ENCODE measurements at regions not wholly inside any gene's neighbourhood (a gene's known extent, or its start where the extent isn't known, plus 50 kb on each side); places are given as distances from the start of the nearest gene placed in this dataset.

- no peak overlapping the region for H3K4me3 Mint-ChIP-seq
- H3K27ac Mint-ChIP-seq = peak overlapping the region in 1 of 2 donors; percentile 48
- ATAC-seq (no peak), DNase-seq (no peak)
- peaks cover 33% of the 10 kb centered on the region for H3K27me3 Mint-ChIP-seq
- peaks cover 0 to 9% of the 10 kb centered on the region in 2 donors for H3K9me3 Mint-ChIP-seq
- H3K4me1 Mint-ChIP-seq = no peaks in the 10 kb centered on the region
These were observed 282.4 kb upstream of the EEF2KMT start for GRCh38 chr16:5379954-5380353.

GRCh38 chr16:5378531-5378930, 280.9 kb upstream of the EEF2KMT start:
- Mint-ChIP-seq H3K4me1 (no peaks in the 10 kb centered on the region), H3K27ac (no peak overlapping the region), H3K4me3 (no peak overlapping the region), H3K9me3 (no peaks in the 10 kb centered on the region), H3K27me3 (peaks cover 36% of the 10 kb centered on the region)
- ATAC-seq = no peak
- DNase-seq = no peak

- Mint-ChIP-seq H3K9me3 (no peaks in the 10 kb centered on the region), H3K4me1 (no peaks in the 10 kb centered on the region), H3K27me3 (peaks cover 46% of the 10 kb centered on the region), H3K4me3 (no peak overlapping the region), H3K27ac (no peak overlapping the region)
- no peak for DNase-seq
- ATAC-seq = no peak
These were observed 279.8 kb upstream of the EEF2KMT start for GRCh38 chr16:5377280-5377898.

- DNase-seq (no peak), ATAC-seq (no peak)
- Mint-ChIP-seq H3K4me1 (no peaks in the 10 kb centered on the region), H3K27me3 (peaks cover 46% of the 10 kb centered on the region), H3K9me3 (no peaks in the 10 kb centered on the region), H3K27ac (no peak overlapping the region), H3K4me3 (no peak overlapping the region)
These were observed 276.6 kb upstream of the EEF2KMT start for GRCh38 chr16:5374184-5374583.

GRCh38 chr16:5367951-5368350, 270.4 kb upstream of the EEF2KMT start:
- Mint-ChIP-seq H3K27ac (no peak overlapping the region), H3K9me3 (no peaks in the 10 kb centered on the region), H3K4me3 (no peak overlapping the region), H3K4me1 (no peaks in the 10 kb centered on the region), H3K27me3 (peaks cover 15% of the 10 kb centered on the region)
- ATAC-seq = no peak
- no peak for DNase-seq

GRCh38 chr16:5366126-5366525, 268.5 kb upstream of the EEF2KMT start:
- Mint-ChIP-seq H3K4me3 (no peak overlapping the region), H3K4me1 (no peaks in the 10 kb centered on the region), H3K27ac (no peak overlapping the region), H3K9me3 (no peaks in the 10 kb centered on the region), H3K27me3 (peaks cover 12% of the 10 kb centered on the region)
- no peak for ATAC-seq
- DNase-seq = no peak

- peak overlapping the region in 1 of 2 donors; percentile 54 for H3K27ac Mint-ChIP-seq
- no peaks in the 10 kb centered on the region for H3K4me1 Mint-ChIP-seq
- ATAC-seq (no peak), DNase-seq (no peak)
- no peaks in the 10 kb centered on the region for H3K9me3 Mint-ChIP-seq
- peaks cover 12% of the 10 kb centered on the region for H3K27me3 Mint-ChIP-seq
- no peak overlapping the region for H3K4me3 Mint-ChIP-seq
These were observed 266.6 kb upstream of the EEF2KMT start for GRCh38 chr16:5364186-5364585.

- Mint-ChIP-seq H3K4me1 (no peaks in the 10 kb centered on the region), H3K27me3 (peaks cover 12% of the 10 kb centered on the region), H3K9me3 (no peaks in the 10 kb centered on the region), H3K4me3 (no peak overlapping the region), H3K27ac (no peak overlapping the region)
- DNase-seq = no peak
- no peak for ATAC-seq
These were observed 263.7 kb upstream of the EEF2KMT start for GRCh38 chr16:5361322-5361721.

GRCh38 chr16:5354645-5355044, 257.1 kb upstream of the EEF2KMT start:
- no peaks in the 10 kb centered on the region for H3K4me1 Mint-ChIP-seq
- H3K27ac Mint-ChIP-seq = no peak overlapping the region
- DNase-seq (no peak), ATAC-seq (no peak)
- H3K9me3 Mint-ChIP-seq = no peaks in the 10 kb centered on the region
- H3K27me3 Mint-ChIP-seq = peaks cover 7% of the 10 kb centered on the region
- H3K4me3 Mint-ChIP-seq = no peak overlapping the region

GRCh38 chr16:5349670-5350517, 252.3 kb upstream of the EEF2KMT start:
- H3K4me1 Mint-ChIP-seq = no peaks in the 10 kb centered on the region
- peak overlapping the region in 1 of 2 donors; percentile 77 for H3K27ac Mint-ChIP-seq
- no peak for DNase-seq
- H3K27me3 Mint-ChIP-seq = peaks cover 12% of the 10 kb centered on the region
- H3K4me3 Mint-ChIP-seq = no peak overlapping the region
- no peak for ATAC-seq
- no peaks in the 10 kb centered on the region for H3K9me3 Mint-ChIP-seq

- Mint-ChIP-seq H3K27me3 (peaks cover 14% of the 10 kb centered on the region), H3K9me3 (no peaks in the 10 kb centered on the region)
- DNase-seq = no peak
These were observed 251.5 kb upstream of the EEF2KMT start for GRCh38 chr16:5349101-5349500.

GRCh38 chr16:5347561-5347960, 250.0 kb upstream of the EEF2KMT start:
- DNase-seq (no peak), ATAC-seq (no peak)
- Mint-ChIP-seq H3K4me3 (no peak overlapping the region), H3K9me3 (no peaks in the 10 kb centered on the region), H3K27ac (no peak overlapping the region), H3K27me3 (peaks cover 14% of the 10 kb centered on the region), H3K4me1 (no peaks in the 10 kb centered on the region)

More at GRCh38 chr16:5349101-5349500, 251.5 kb upstream of the EEF2KMT start:
- no peak overlapping the region for H3K27ac Mint-ChIP-seq
- H3K4me3 Mint-ChIP-seq = no peak overlapping the region
- H3K4me1 Mint-ChIP-seq = no peaks in the 10 kb centered on the region
- ATAC-seq = no peak

- H3K4me1 Mint-ChIP-seq = no peaks in the 10 kb centered on the region
- no peak for DNase-seq
- no peaks in the 10 kb centered on the region for H3K9me3 Mint-ChIP-seq
- no peak overlapping the region for H3K4me3 Mint-ChIP-seq
- H3K27me3 Mint-ChIP-seq = peaks cover 17% of the 10 kb centered on the region
- no peak for ATAC-seq
- no peak overlapping the region for H3K27ac Mint-ChIP-seq
These were observed 239.3 kb upstream of the EEF2KMT start for GRCh38 chr16:5336941-5337340.

GRCh38 chr16:5333991-5334390, 236.4 kb upstream of the EEF2KMT start:
- H3K4me1 Mint-ChIP-seq = no peaks in the 10 kb centered on the region
- peaks cover 0 to 8% of the 10 kb centered on the region in 2 donors for H3K9me3 Mint-ChIP-seq
- no peak for ATAC-seq
- H3K4me3 Mint-ChIP-seq = no peak overlapping the region
- no peaks in the 10 kb centered on the region for H3K27me3 Mint-ChIP-seq
- H3K27ac Mint-ChIP-seq = no peak overlapping the region
- no peak for DNase-seq

GRCh38 chr16:5333126-5333525, 235.5 kb upstream of the EEF2KMT start:
- peaks cover 0 to 8% of the 10 kb centered on the region in 2 donors for H3K9me3 Mint-ChIP-seq
- DNase-seq = no peak
- no peaks in the 10 kb centered on the region for H3K27me3 Mint-ChIP-seq
- H3K4me3 Mint-ChIP-seq = no peak overlapping the region
- H3K4me1 Mint-ChIP-seq = no peaks in the 10 kb centered on the region
- no peak overlapping the region for H3K27ac Mint-ChIP-seq
- no peak for ATAC-seq

GRCh38 chr16:5330058-5330457, 232.5 kb upstream of the EEF2KMT start:
- no peaks in the 10 kb centered on the region for H3K4me1 Mint-ChIP-seq
- peaks cover 0 to 8% of the 10 kb centered on the region in 2 donors for H3K9me3 Mint-ChIP-seq
- no peak overlapping the region for H3K27ac Mint-ChIP-seq
- no peaks in the 10 kb centered on the region for H3K27me3 Mint-ChIP-seq
- DNase-seq (no peak), ATAC-seq (no peak)
- H3K4me3 Mint-ChIP-seq = no peak overlapping the region
